ENCODE measurements at regions not wholly inside any gene's neighbourhood (a gene's known extent, or its start where the extent isn't known, plus 50 kb on each side); places are given as distances from the start of the nearest gene placed in this dataset. TPM values are rescaled to one million over a fixed set of nuclear protein-coding genes. Genes with fewer than 3 reads are reported as not detected.
A peak's percentile ranks its signal among the peaks of the same experiment; 100 is the strongest.

DNA sequence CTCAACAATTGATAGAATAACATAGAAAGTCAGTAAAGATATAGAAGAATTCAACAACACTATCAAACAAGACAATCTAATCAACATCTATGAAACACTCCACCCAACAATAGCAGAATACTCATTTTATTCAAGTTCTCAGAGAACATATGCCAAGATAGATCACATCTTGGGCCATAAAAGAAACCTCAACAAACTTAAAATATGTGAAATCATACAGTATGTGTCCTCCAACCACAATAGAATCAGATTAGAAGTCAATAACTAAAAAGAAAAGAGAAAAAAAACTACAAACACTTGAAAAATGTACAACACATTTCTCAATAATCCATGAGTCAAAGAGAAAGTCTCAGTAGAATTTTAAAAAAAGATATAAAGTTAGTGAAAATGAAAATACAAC lies 78.6 kb upstream of the LDB2 start:
- TF ChIP-seq, protein P1, sequence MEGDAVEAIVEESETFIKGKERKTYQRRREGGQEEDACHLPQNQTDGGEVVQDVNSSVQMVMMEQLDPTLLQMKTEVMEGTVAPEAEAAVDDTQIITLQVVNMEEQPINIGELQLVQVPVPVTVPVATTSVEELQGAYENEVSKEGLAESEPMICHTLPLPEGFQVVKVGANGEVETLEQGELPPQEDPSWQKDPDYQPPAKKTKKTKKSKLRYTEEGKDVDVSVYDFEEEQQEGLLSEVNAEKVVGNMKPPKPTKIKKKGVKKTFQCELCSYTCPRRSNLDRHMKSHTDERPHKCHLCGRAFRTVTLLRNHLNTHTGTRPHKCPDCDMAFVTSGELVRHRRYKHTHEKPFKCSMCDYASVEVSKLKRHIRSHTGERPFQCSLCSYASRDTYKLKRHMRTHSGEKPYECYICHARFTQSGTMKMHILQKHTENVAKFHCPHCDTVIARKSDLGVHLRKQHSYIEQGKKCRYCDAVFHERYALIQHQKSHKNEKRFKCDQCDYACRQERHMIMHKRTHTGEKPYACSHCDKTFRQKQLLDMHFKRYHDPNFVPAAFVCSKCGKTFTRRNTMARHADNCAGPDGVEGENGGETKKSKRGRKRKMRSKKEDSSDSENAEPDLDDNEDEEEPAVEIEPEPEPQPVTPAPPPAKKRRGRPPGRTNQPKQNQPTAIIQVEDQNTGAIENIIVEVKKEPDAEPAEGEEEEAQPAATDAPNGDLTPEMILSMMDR (IDR thresholded peaks at IDR 0.05; ENCODE audit: insufficient read depth, low read length): no peak
- peak; percentile 5 for DNase-seq (ENCODE audit: low read depth)
- H3K4me3 ChIP-seq (ENCODE audit: low read depth, low read length): no peak overlapping the region

DNA sequence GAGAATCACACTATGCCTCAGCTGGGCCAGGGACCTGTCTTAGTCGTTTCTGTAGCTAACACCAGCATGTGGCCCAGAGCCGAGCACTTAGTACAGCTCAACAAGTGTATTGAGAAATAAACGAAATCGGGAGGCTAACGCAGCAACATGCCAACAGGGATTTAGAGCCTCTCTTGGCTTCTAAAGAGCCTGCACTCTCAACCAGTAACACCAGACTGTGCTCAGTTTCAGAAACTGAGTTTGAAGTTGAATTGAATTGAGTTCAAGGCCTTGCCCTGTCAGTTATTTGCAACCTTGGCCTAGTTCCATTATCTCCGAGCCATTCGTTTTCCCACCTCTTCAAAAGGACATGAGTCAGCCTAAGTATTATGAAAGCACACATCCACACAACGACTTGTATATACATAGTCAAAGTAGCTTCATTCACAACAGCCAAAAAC lies 71.3 kb upstream of the LDB2 start:
- TF ChIP-seq, protein P1 (IDR thresholded peaks at IDR 0.05; ENCODE audit: insufficient read depth, low read length): no peak
- DNase-seq (ENCODE audit: low read depth): peak; percentile 78
- no peak overlapping the region for H3K4me3 ChIP-seq (ENCODE audit: low read depth, low read length)

DNA sequence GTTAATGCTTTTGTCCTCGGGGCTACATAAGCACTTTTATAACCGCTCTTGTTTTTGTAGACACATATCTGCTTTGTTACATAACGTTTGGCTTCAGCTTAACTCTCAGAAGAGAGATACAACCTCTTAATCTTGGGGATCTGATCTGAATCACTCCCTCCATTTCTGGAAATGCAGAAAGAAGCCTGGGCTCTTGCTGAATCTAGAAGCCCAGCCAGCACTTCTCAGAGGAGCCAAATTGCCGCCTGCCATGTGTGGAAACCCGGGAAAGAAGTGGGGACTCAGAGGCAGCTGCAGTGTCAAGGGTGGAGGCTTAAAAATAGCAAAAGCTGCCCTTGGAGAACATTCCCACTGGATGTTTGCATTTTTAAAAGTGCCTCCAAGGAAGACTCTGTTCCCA lies 69.3 kb upstream of the LDB2 start:
- peak; percentile 85 for DNase-seq (ENCODE audit: low read depth)
- no peak overlapping the region for H3K4me3 ChIP-seq (ENCODE audit: low read depth, low read length)
- TF ChIP-seq, protein P1 (IDR thresholded peaks at IDR 0.05; ENCODE audit: insufficient read depth, low read length): no peak

DNA sequence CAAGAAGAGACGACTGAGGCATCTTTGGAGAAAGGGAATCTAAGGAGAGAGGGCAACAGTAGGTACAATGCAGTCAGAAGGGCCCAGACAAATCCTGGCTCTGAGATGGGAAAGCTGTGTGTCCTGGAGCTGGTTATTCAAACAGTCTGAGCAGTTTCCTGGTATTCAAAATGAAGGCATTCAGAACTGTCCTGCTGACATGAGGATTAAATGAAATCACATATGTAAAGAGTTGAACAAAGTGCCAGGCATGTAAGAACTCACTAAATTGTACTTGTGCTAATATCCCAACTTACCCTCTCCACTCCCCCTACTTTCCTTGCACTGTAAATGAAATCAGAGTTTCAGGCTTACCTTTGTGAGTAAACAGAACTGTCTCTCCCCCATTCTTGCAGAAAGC lies 60.9 kb upstream of the LDB2 start:
- TF ChIP-seq, protein P1 (IDR thresholded peaks at IDR 0.05; ENCODE audit: insufficient read depth, low read length): no peak
- DNase-seq (ENCODE audit: low read depth): no peak
- no peak overlapping the region for H3K4me3 ChIP-seq (ENCODE audit: low read depth, low read length)

DNA sequence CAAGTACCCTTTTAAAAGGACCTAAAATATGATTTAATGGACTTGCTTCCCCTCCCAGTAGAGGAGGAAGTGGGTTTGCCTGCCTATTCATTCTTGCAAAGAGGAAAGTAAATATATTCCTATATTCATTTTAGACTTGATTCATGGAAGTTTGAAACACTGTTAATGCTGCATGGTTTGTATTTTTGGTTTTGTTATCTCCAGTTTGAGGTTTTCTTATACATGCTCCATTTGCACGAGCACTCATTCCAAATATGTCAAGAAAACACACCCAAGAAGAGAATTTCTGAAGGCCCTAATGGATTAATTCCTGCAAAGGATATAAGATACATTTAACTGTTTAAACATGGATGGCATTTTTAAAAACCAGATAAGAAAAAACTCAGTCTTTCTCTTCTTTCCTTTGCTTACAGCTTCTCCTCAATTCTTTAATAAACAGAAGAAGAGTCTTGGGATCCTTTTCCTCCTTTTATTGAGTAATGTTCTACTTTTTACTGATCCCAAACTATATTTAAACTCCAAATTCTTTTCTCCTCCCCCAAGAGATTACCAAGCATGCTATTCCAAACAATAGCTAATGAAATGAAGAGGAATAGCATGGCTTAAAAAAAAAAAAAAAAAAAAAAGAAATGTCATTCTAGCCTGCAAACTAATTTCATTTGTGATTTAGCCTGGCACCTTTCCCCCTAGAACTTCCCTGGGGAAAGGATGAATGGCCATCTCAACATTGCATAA lies 54.6 kb upstream of the LDB2 start:
- peak; percentile 63 for DNase-seq (ENCODE audit: low read depth)
- TF ChIP-seq, protein P1 (IDR thresholded peaks at IDR 0.05; ENCODE audit: insufficient read depth, low read length): no peak
- H3K4me3 ChIP-seq (ENCODE audit: low read depth, low read length): peak overlapping the region; percentile 0

DNA sequence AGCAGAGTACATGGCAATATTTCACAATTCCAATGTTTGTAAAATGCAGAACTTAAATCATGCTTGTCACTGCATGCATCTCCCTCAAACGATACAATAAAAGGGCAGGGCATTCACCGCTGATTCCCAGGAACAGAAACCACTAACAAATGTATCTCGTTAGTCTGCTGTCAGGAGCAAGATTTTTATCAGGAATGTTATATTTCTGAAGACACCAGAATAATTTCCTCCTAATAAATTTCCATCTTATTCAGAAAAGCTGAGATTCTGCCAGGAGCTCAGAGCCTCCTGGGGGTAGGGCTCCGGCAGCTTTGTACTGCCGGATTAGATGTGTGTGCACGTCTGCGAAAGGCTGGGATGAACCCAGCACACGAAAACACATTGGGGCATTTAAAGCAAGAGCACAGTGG lies 54.0 kb upstream of the LDB2 start:
- peak; percentile 52 for DNase-seq (ENCODE audit: low read depth)
- TF ChIP-seq, protein P1 (IDR thresholded peaks at IDR 0.05; ENCODE audit: insufficient read depth, low read length): no peak
- H3K4me3 ChIP-seq (ENCODE audit: low read depth, low read length): peak overlapping the region; percentile 0

Small RNAs in the stretch of these regions (small RNA-seq; reads per million reads assigned to genes)
- gene MTND5P4 (not detected), gene SNORA75B (not detected)
